Caco-2 (cell line): ENCODE measurements at regions not wholly inside any gene's neighbourhood (a gene's known extent, or its start where the extent isn't known, plus 50 kb on each side); places are given as distances from the start of the nearest gene placed in this dataset.
"Not testable (repeated sequence)": the region's sequence is repeated elsewhere in the genome, so short reads cannot be mapped to it uniquely, and the experiment has no call there.

Source experiments
- BruUV-seq: library from RNA; stranded (reverse); fragments of 400-500 nt; replicated peaks from 2 replicates; lab custom pipeline; 2021; lab: Mats Ljungman, UMichigan
- CTCF ChIA-PET: fragments of 300-600 bp; sonication (Branson Sonifier 250); formaldehyde crosslinking; loops from one replicate; lab custom pipeline; 2022; ENCODE audit warnings: antibody characterized with exemption; lab: Charles Lee
- POLR2A ChIA-PET: fragments of 300-600 bp; sonication (Branson Sonifier 250); formaldehyde crosslinking; loops from one replicate; lab custom pipeline; 2022; ENCODE audit warnings: antibody characterized with exemption; lab: Charles Lee
- DNase-seq, 2 experiments: peaks; one replicate each; pipeline versions ENCODE4 v3.0.0 to v3.0.0-alpha.2; 2020 to 2022
- H3K27me3 ChIP-seq: replicated peaks from 2 replicates; pipeline ENCODE4 v1.6.0; 2011; ENCODE audit warnings: low read length; ENCODE audit not compliant: control insufficient read depth, insufficient read depth
- H3K36me3 ChIP-seq: 2 replicates; pipeline ENCODE4 v1.5.1; 2011; ENCODE audit warnings: low read length; ENCODE audit not compliant: control insufficient read depth, insufficient read depth
- H3K4me1 ChIP-seq: fragments of 250-450 bp; sonication (Bioruptor Pico); 2 replicates; pipeline ENCODE4 v1.5.1; 2020; ENCODE audit warnings: mild to moderate bottlenecking
- H3K4me3 ChIP-seq: 2 replicates; pipeline ENCODE4 v1.5.1; 2011; ENCODE audit warnings: low read depth, mild to moderate bottlenecking, control low read depth, low read length
- H3K9me3 ChIP-seq: fragments of 250-450 bp; sonication (Bioruptor Pico); 2 replicates; pipeline ENCODE4 v1.5.1; 2020; ENCODE audit warnings: mild to moderate bottlenecking, moderate library complexity
- H3K27ac Mint-ChIP-seq: one replicate; pipeline ENCODE4 v1.8.0; 2022; ENCODE audit warnings: mixed read lengths; ENCODE audit not compliant: unreplicated experiment
- H3K27me3 Mint-ChIP-seq: one replicate; pipeline ENCODE4 v1.8.0; 2022; ENCODE audit warnings: mixed read lengths; ENCODE audit not compliant: insufficient read depth, unreplicated experiment
- H3K36me3 Mint-ChIP-seq: one replicate; pipeline ENCODE4 v1.8.0; 2022; ENCODE audit warnings: mild to moderate bottlenecking, mixed read lengths; ENCODE audit not compliant: insufficient read depth, unreplicated experiment
- H3K4me1 Mint-ChIP-seq: one replicate; pipeline ENCODE4 v1.8.0; 2022; ENCODE audit warnings: low read depth, mixed read lengths; ENCODE audit not compliant: unreplicated experiment
- H3K4me3 Mint-ChIP-seq: one replicate; pipeline ENCODE4 v1.8.0; 2022; ENCODE audit warnings: mild to moderate bottlenecking, moderate library complexity, mixed read lengths; ENCODE audit not compliant: unreplicated experiment
- H3K9me3 Mint-ChIP-seq: one replicate; pipeline ENCODE4 v1.8.0; 2022; ENCODE audit warnings: mixed read lengths; ENCODE audit not compliant: unreplicated experiment
- intact Hi-C: fragments of 100-400 bp; cut with micrococcal nuclease; formaldehyde crosslinking; loops from one replicate; pipeline ENCODE4 v1.10.0; 2022; ENCODE audit not compliant: unreplicated experiment
- TF ChIP-seq, protein P1 (sequence below), 2 experiments: fragments of 200-600 bp in 1 of 2; IDR thresholded peaks; 1 replicate in 1 of 2; 2 replicates in 1 of 2; pipeline versions ENCODE4 v1.5.1 to v1.8.0; 2011 to 2022; ENCODE audit warnings: antibody characterized with exemption in 1 of 2, control low read depth in 1 of 2, inconsistent platforms in 1 of 2, low read depth in 1 of 2, low read length in 1 of 2, mild to moderate bottlenecking in 1 of 2, moderate library complexity in 1 of 2; ENCODE audit not compliant: insufficient read depth in 1 of 2, severe bottlenecking in 1 of 2, unreplicated experiment in 1 of 2

DNA sequence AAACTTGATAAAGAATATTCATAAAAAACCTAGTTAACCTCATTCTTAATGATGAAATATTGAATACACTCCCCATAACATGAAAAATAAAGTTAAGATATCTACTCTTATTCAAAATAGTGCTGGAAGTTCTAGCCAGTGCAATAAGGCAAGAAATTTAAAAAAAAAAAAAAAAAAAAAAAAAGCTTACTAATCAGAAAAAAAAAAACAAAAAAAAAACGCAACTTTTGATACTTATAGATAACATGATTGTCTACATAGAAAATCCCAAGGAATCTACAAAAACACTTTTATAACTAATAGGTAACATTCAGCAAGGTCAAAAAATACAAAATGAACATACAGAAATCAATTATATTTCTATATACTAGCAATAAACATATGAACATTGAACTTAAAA is 515.6 kb downstream of the UQCRFS1 start:
- no peak overlapping the region for H3K4me3 Mint-ChIP-seq
- no peak overlapping the region for H3K27ac Mint-ChIP-seq
- no peaks in the 10 kb centered on the region for H3K9me3 Mint-ChIP-seq
- intact Hi-C loops, result no loop called here
- no peaks in the 10 kb centered on the region for H3K36me3 ChIP-seq
- no peak overlapping the region for H3K4me3 ChIP-seq
- POLR2A ChIA-PET, result no interaction called here
- BruUV-seq, result no TSS peak
- H3K36me3 Mint-ChIP-seq, result no peaks in the 10 kb centered on the region
- TF ChIP-seq, protein P1, sequence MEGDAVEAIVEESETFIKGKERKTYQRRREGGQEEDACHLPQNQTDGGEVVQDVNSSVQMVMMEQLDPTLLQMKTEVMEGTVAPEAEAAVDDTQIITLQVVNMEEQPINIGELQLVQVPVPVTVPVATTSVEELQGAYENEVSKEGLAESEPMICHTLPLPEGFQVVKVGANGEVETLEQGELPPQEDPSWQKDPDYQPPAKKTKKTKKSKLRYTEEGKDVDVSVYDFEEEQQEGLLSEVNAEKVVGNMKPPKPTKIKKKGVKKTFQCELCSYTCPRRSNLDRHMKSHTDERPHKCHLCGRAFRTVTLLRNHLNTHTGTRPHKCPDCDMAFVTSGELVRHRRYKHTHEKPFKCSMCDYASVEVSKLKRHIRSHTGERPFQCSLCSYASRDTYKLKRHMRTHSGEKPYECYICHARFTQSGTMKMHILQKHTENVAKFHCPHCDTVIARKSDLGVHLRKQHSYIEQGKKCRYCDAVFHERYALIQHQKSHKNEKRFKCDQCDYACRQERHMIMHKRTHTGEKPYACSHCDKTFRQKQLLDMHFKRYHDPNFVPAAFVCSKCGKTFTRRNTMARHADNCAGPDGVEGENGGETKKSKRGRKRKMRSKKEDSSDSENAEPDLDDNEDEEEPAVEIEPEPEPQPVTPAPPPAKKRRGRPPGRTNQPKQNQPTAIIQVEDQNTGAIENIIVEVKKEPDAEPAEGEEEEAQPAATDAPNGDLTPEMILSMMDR (IDR thresholded peaks at IDR 0.05; ENCODE audit: insufficient read depth in 1 of 2, low read depth in 1 of 2, low read length in 1 of 2, severe bottlenecking in 1 of 2, unreplicated experiment in 1 of 2), result no peak
- no peaks in the 10 kb centered on the region for H3K27me3 Mint-ChIP-seq
- no peaks in the 10 kb centered on the region for H3K4me1 ChIP-seq
- no peaks in the 10 kb centered on the region; the same call in 1 of the 2 replicates for H3K9me3 ChIP-seq
- DNase-seq, result no peak
- CTCF ChIA-PET, result no interaction called here
- no peaks in the 10 kb centered on the region for H3K27me3 ChIP-seq
- no peaks in the 10 kb centered on the region for H3K4me1 Mint-ChIP-seq

GRCh38 chr19:28694812-28695211 is 518.1 kb downstream of the UQCRFS1 start:
- H3K27ac Mint-ChIP-seq, result no peak overlapping the region
- H3K36me3 Mint-ChIP-seq, result no peaks in the 10 kb centered on the region
- H3K4me3 Mint-ChIP-seq, result no peak overlapping the region
- Histone ChIP-seq H3K4me3 (no peak overlapping the region), H3K27me3 (no peaks in the 10 kb centered on the region), H3K9me3 (no peaks in the 10 kb centered on the region; the same call in 1 of the 2 replicates), H3K36me3 (no peaks in the 10 kb centered on the region), H3K4me1 (no peaks in the 10 kb centered on the region)
- no peak for DNase-seq
- no peaks in the 10 kb centered on the region for H3K27me3 Mint-ChIP-seq
- POLR2A ChIA-PET, result no interaction called here
- TF ChIP-seq, protein P1 (IDR thresholded peaks at IDR 0.05; ENCODE audit: insufficient read depth in 1 of 2, low read depth in 1 of 2, low read length in 1 of 2, severe bottlenecking in 1 of 2, unreplicated experiment in 1 of 2), result no peak
- no peaks in the 10 kb centered on the region for H3K9me3 Mint-ChIP-seq
- intact Hi-C loops, result no loop called here
- CTCF ChIA-PET, result no interaction called here
- H3K4me1 Mint-ChIP-seq, result no peaks in the 10 kb centered on the region
- BruUV-seq, result no TSS peak

- no peaks in the 10 kb centered on the region for H3K27me3 Mint-ChIP-seq
- intact Hi-C loops, result no loop called here
- Histone ChIP-seq H3K4me1 (no peaks in the 10 kb centered on the region), H3K9me3 (no peaks in the 10 kb centered on the region; the same call in 1 of the 2 replicates), H3K4me3 (no peak overlapping the region), H3K27me3 (no peaks in the 10 kb centered on the region), H3K36me3 (no peaks in the 10 kb centered on the region)
- no peaks in the 10 kb centered on the region for H3K4me1 Mint-ChIP-seq
- H3K27ac Mint-ChIP-seq, result no peak overlapping the region
- H3K36me3 Mint-ChIP-seq, result no peaks in the 10 kb centered on the region
- H3K4me3 Mint-ChIP-seq, result no peak overlapping the region
- POLR2A ChIA-PET, result no interaction called here
- H3K9me3 Mint-ChIP-seq, result no peaks in the 10 kb centered on the region
- CTCF ChIA-PET, result no interaction called here
- TF ChIP-seq, protein P1 (IDR thresholded peaks at IDR 0.05; ENCODE audit: insufficient read depth in 1 of 2, low read depth in 1 of 2, low read length in 1 of 2, severe bottlenecking in 1 of 2, unreplicated experiment in 1 of 2), result no peak
- no peak for DNase-seq
- no TSS peak for BruUV-seq
Measured at GRCh38 chr19:28691683-28692082, 521.3 kb downstream of the UQCRFS1 start.

DNA sequence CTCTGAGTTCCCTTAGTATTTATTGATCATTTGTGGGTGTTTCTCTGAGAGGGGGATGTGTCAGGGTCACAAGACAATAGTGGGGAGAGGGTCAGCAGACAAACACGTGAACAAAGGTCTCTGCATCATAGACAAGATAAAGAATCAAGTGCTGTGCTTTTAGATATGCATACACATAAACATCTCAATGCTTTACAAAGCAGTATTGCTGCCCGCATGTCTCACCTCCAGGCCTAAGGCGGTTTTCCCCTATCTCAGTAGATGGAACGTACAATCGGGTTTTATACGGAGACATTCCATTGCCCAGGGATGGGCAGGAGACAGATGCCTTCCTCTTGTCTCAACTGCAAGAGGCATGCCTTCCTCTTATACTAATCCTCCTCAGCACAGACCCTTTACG is 523.5 kb downstream of the UQCRFS1 start:
- H3K4me3 Mint-ChIP-seq, intact Hi-C loops, H3K4me1 Mint-ChIP-seq, H3K4me1 ChIP-seq, H3K36me3 Mint-ChIP-seq, H3K4me3 ChIP-seq, H3K36me3 ChIP-seq, H3K27ac Mint-ChIP-seq, H3K27me3 ChIP-seq, BruUV-seq, H3K9me3 ChIP-seq, H3K27me3 Mint-ChIP-seq, H3K9me3 Mint-ChIP-seq, POLR2A ChIA-PET, CTCF ChIA-PET, DNase-seq: not testable (repeated sequence)
